ENCODE measurements at regions not wholly inside any gene's neighbourhood (a gene's known extent, or its start where the extent isn't known, plus 50 kb on each side); places are given as distances from the start of the nearest gene placed in this dataset.

DNA sequence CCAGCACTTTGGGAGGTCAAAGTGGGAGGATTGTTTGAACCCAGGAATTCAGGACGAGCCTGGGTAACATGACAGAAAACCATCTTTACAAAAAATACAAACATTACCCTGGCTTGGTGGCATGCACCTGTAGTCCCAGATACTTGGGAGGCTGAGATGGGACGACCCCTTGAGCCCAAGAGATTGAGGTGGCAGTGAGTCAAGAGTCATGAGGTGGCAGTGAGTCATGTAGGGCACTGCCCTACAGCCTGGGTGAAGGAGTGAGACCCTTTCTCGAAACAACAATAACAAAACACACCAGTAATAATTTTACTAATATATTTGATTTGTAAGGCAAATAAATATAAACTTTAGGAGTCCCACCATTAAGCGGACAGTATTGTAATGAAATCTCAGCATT, 1906.2 kb downstream of the NCAM2 start:
- POLR2A ChIA-PET (ENCODE audit: partially characterized antibody): no interaction called here
- no peaks in the 10 kb centered on the region for H3K4me1 ChIP-seq (replicated peaks in 1 of 4; ENCODE audit: control insufficient read depth in 3 of 4, insufficient read depth in 4 of 4, low read length in 3 of 4)
- no peak overlapping the region for H2BK5ac ChIP-seq (ENCODE audit: low read depth, low read length)
- H4K5ac ChIP-seq (ENCODE audit: insufficient read length, low read depth, low read length): no peak overlapping the region
- 86% methylated on average over 4 of the region's 4 CpGs; no CpG with 5 or more reads in 1 of the 2 experiments for WGBS, 2 experiments (ENCODE audit: extremely low coverage in 1 of 2, insufficient coverage in 1 of 2, insufficient read length in 1 of 2, insufficient replicate concordance in 2 of 2, low coverage in 1 of 2, low lambda C conversion rate in 2 of 2, missing lambda C conversion rate in 1 of 2)
- CTCF ChIA-PET (ENCODE audit: partially characterized antibody): no interaction called here
- H2AFZ ChIP-seq (ENCODE audit: low read length): no peak overlapping the region
- H3K18ac ChIP-seq (ENCODE audit: extremely low read depth, low read length): no peak overlapping the region
- no peak overlapping the region for H3K27ac ChIP-seq (ENCODE audit: low read depth, low read length)
- H3K23me2 ChIP-seq (ENCODE audit: low read depth, low read length): no peaks in the 10 kb centered on the region; the same call in 1 of the 2 replicates
- no peak overlapping the region for H3K56ac ChIP-seq (replicated peaks; ENCODE audit: insufficient read length, low read depth, low read length)
- no peak overlapping the region for H2BK12ac ChIP-seq (ENCODE audit: low read depth, low read length)
- H3K9ac ChIP-seq (replicated peaks in 1 of 4; ENCODE audit: extremely low read depth in 1 of 4, low read depth in 3 of 4, low read length in 3 of 4): no peak overlapping the region
- no peak overlapping the region for H4K91ac ChIP-seq (replicated peaks; ENCODE audit: insufficient read length, low read length)
- H3K27me3 ChIP-seq (replicated peaks in 1 of 4; ENCODE audit: control insufficient read depth in 3 of 4, extremely low read depth in 1 of 4, insufficient read depth in 3 of 4, low read length in 3 of 4): no peaks in the 10 kb centered on the region
- FAIRE-seq (no peak), DNase-seq (ENCODE audit: low read depth in 1 of 2, low spot score in 2 of 2) (no peak)
- H4K8ac ChIP-seq (ENCODE audit: extremely low read depth, insufficient read depth, low read length): no peak overlapping the region
- TF ChIP-seq RNF2 (IDR thresholded peaks at IDR 0.05; ENCODE audit: borderline replicate concordance, low read depth, low read length, missing control alignments, poor library complexity, severe bottlenecking) (no peak), KDM1A (IDR thresholded peaks at IDR 0.05; ENCODE audit: borderline replicate concordance, low read length) (no peak), HDAC6 (IDR thresholded peaks at IDR 0.05; ENCODE audit: low read depth, low read length) (no peak), SP4 (IDR thresholded peaks at IDR 0.05; ENCODE audit: low read length) (no peak), TCF12 (IDR thresholded peaks at IDR 0.05; ENCODE audit: low read depth, low read length) (no peak), PHF8 (conservative IDR thresholded peaks at IDR 0.05; ENCODE audit: low read depth, low read length) (no peak), RXRA (IDR thresholded peaks at IDR 0.05; ENCODE audit: insufficient read depth, low read depth, low read length) (no peak), CHD1 (IDR thresholded peaks at IDR 0.05; ENCODE audit: low read depth, low read length) (no peak), TEAD4 (IDR thresholded peaks at IDR 0.05; ENCODE audit: low read depth, low read length) (no peak), CHD2 (IDR thresholded peaks at IDR 0.05; ENCODE audit: low read length) (no peak), SIRT6 (IDR thresholded peaks at IDR 0.05; ENCODE audit: low read length) (no peak)
- no peaks in the 10 kb centered on the region for H3K36me3 ChIP-seq (ENCODE audit: control insufficient read depth in 2 of 4, insufficient read depth in 4 of 4, low read length in 3 of 4)
- no peak overlapping the region for H3K4me2 ChIP-seq (ENCODE audit: insufficient read depth in 1 of 2, low read depth in 2 of 2, low read length in 2 of 2)
- H3K4me3 ChIP-seq (ENCODE audit: extremely low read depth in 1 of 4, insufficient read depth in 2 of 4, low read depth in 3 of 4, low read length in 4 of 4): no peak overlapping the region
- H3K23ac ChIP-seq (ENCODE audit: insufficient read length): no peak overlapping the region
- no peaks in the 10 kb centered on the region for H3K9me3 ChIP-seq (ENCODE audit: insufficient read depth in 2 of 2, low read depth in 1 of 2, low read length in 1 of 2)
- H3K79me2 ChIP-seq (ENCODE audit: control insufficient read depth in 1 of 2, insufficient read depth in 2 of 2, low read length in 2 of 2): no peaks in the 10 kb centered on the region
- H2AK5ac ChIP-seq (ENCODE audit: low read depth, low read length): no peak overlapping the region
- H3K79me1 ChIP-seq (ENCODE audit: low read depth, low read length): no peaks in the 10 kb centered on the region
- H4K20me1 ChIP-seq (replicated peaks in 1 of 2; ENCODE audit: control insufficient read depth in 1 of 2, insufficient read depth in 2 of 2, low read length in 2 of 2): no peaks in the 10 kb centered on the region
- no peak overlapping the region for H2BK15ac ChIP-seq (ENCODE audit: low read length)
- H3K4ac ChIP-seq (replicated peaks; ENCODE audit: insufficient read length, low read depth, low read length): no peak overlapping the region
- no peak overlapping the region for H2BK120ac ChIP-seq (replicated peaks; ENCODE audit: low read depth, low read length)
- H2BK20ac ChIP-seq (ENCODE audit: low read length): no peak overlapping the region
- no peak overlapping the region for H3K14ac ChIP-seq (ENCODE audit: insufficient read length)

Data from H1 (cell line).